GM12875 (cell line): ENCODE measurements at regions not wholly inside any gene's neighbourhood (a gene's known extent, or its start where the extent isn't known, plus 50 kb on each side); places are given as distances from the start of the nearest gene placed in this dataset.

Experiments
- H3K4me3 ChIP-seq: one replicate; pipeline ENCODE4 v1.5.1; 2011; ENCODE audit warnings: low read depth, low read length, control low read depth
- CTCF ChIP-seq: IDR thresholded peaks from 2 replicates; pipeline ENCODE4 v1.5.1; 2011; ENCODE audit warnings: low read depth, mild to moderate bottlenecking, control low read depth, inconsistent platforms, low read length, moderate library complexity, borderline replicate concordance; ENCODE audit not compliant: insufficient read depth

- no peak for TF ChIP-seq CTCF
- no peak overlapping the region for H3K4me3 ChIP-seq
These were observed 134.7 kb upstream of the EPHA7 start for GRCh38 chr6:93554018-93554417.

DNA sequence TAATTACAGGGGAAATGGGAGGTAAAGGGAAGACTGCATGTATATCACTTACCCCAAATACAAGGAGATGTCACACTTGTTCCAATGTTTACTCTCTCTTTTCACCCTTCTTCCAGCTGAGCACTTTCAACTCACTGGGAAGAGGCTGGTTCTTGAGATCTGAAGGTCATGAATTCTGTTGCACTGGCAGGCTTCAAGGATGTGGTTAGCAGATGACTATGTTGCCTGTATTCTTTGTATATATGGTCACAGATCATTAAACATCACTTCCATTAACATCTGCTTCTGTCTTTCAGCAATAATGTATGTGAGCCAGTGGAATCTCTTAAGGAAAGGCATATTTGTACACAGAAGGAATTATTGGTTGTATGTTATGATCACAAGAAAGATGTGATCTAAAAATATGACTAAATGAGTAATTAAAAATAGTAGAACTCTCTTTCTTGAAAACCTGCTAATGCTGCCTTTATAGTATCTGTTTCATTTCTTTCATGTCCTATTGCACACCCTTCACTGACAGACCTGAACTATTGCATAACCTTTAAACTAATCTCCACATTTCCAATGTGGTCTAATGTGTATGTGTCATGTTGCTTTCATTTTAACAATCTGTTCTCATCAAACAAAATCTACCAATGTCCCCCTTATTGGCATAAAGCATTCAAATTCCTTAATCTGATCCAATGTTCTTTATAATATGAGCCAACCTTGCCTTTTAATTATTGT, 131.4 kb upstream of the EPHA7 start:
- H3K4me3 ChIP-seq, result no peak overlapping the region
- no peak for TF ChIP-seq CTCF

DNA sequence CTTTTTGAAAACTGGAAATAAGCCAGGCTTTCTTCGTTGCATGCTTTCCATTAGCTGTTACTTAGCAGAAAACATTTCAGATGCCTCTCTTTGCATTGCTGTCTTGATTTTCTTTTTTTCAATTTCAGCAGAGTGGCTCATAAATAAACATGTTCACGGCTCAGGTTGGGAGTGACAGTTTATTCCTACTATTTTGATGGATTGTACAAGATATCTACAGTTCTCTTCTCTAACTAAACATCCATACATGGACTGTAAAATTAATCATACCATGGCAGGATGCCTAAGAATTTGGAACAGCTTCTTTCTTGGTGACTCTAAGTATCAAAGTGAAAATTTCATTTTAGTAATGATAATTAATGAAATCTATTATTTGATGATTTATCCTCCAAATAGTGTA, 130.5 kb upstream of the EPHA7 start:
- TF ChIP-seq CTCF, result no peak
- no peak overlapping the region for H3K4me3 ChIP-seq

- no peak overlapping the region for H3K4me3 ChIP-seq
- TF ChIP-seq CTCF, result no peak
These were observed 105.5 kb upstream of the EPHA7 start for GRCh38 chr6:93524671-93525451.

DNA sequence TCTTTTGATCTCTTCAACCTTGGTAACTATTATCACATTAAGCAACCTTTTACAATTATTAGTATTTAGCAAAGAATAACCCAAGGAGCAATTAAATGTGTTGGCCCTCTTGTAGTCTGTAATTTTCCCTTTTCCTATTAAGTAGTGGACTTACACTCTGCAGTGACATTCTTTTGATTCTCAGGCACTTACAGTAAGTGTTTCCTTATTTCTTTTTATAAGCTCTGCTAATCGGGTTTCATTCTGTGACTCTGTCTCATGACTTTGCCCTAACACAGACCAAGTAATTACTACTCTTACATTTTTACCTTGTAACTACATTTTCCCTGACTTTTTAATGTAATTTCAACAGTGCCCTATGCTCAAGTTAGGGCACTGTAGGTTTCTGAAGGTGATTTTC, 104.0 kb upstream of the EPHA7 start:
- no peak overlapping the region for H3K4me3 ChIP-seq
- TF ChIP-seq CTCF, result no peak

GRCh38 chr6:93516441-93516840, 97.1 kb upstream of the EPHA7 start:
- no peak overlapping the region for H3K4me3 ChIP-seq

More at GRCh38 chr6:93516441-93516840, 97.1 kb upstream of the EPHA7 start:
- TF ChIP-seq CTCF, result no peak
